ENCODE measurements at regions not wholly inside any gene's neighbourhood (a gene's known extent, or its start where the extent isn't known, plus 50 kb on each side); places are given as distances from the start of the nearest gene placed in this dataset.

GRCh38 chr16:61412562-61412961 is 623.7 kb downstream of the CDH8 start:
- TF ChIP-seq CTCF (IDR thresholded peaks at IDR 0.05; ENCODE audit: low read length): no peak
- no peak for TF ChIP-seq EZH2phosphoT487 (IDR thresholded peaks at IDR 0.05; ENCODE audit: low read length)
- no peak for TF ChIP-seq EZH2 (optimal IDR thresholded peaks at IDR 0.05; ENCODE audit: low read depth, low read length)
